Ishikawa (cell line): ENCODE measurements at regions not wholly inside any gene's neighbourhood (a gene's known extent, or its start where the extent isn't known, plus 50 kb on each side); places are given as distances from the start of the nearest gene placed in this dataset.

Source experiments
- CEBPB ChIP-seq: IDR thresholded peaks from 2 replicates; pipeline ENCODE4 v1.6.1; 2012
- CREB1 ChIP-seq: IDR thresholded peaks from 2 replicates; pipeline ENCODE4 v1.6.1; 2012; ENCODE audit warnings: low read depth
- EGR1 ChIP-seq: IDR thresholded peaks from 2 replicates; pipeline ENCODE4 v1.6.1; 2012
- EP300 ChIP-seq: IDR thresholded peaks from 2 replicates; pipeline ENCODE4 v1.6.1; 2012; ENCODE audit warnings: borderline replicate concordance
- FOXM1 ChIP-seq: IDR thresholded peaks from 2 replicates; pipeline ENCODE4 v1.6.1; 2012; ENCODE audit warnings: low read depth, borderline replicate concordance
- MAX ChIP-seq: IDR thresholded peaks from 2 replicates; pipeline ENCODE4 v1.6.1; 2012
- NFIC ChIP-seq: IDR thresholded peaks from 2 replicates; pipeline ENCODE4 v1.6.1; 2012
- RAD21 ChIP-seq: IDR thresholded peaks from 2 replicates; pipeline ENCODE4 v1.6.1; 2012; ENCODE audit warnings: low read depth
- REST ChIP-seq: IDR thresholded peaks from 2 replicates; pipeline ENCODE4 v1.6.1; 2012; ENCODE audit warnings: low read depth, mild to moderate bottlenecking
- TAF1 ChIP-seq: IDR thresholded peaks from 2 replicates; pipeline ENCODE4 v1.6.1; 2012; ENCODE audit warnings: low read depth, mild to moderate bottlenecking
- TCF12 ChIP-seq: IDR thresholded peaks from 2 replicates; pipeline ENCODE4 v1.6.1; 2012; ENCODE audit warnings: low read depth
- TEAD4 ChIP-seq: IDR thresholded peaks from 2 replicates; pipeline ENCODE4 v1.6.1; 2012
- USF1 ChIP-seq: IDR thresholded peaks from 2 replicates; pipeline ENCODE4 v1.6.1; 2012
- YY1 ChIP-seq: IDR thresholded peaks from 2 replicates; pipeline ENCODE4 v1.6.1; 2012; ENCODE audit warnings: low read depth
- ZBTB7A ChIP-seq: IDR thresholded peaks from 2 replicates; pipeline ENCODE4 v1.6.1; 2012; ENCODE audit warnings: low read depth

- TF ChIP-seq ZBTB7A (0 out of 2 replicates have a peak, but pooled peaks have one; percentile 20), YY1 (no peak; the same call in 1 of the 2 replicates), TCF12 (peak; percentile 62), CEBPB (no peak), REST (no peak), TEAD4 (peak; percentile 89), RAD21 (no peak), EP300 (peak; percentile 75), MAX (peak; percentile 72), USF1 (no peak), NFIC (peak; percentile 58), CREB1 (no peak), TAF1 (no peak), FOXM1 (peak; percentile 47; the same call in 1 of the 2 replicates)
Observed at GRCh38 chr7:47724335-47724982, 142.5 kb upstream of the TNS3 start.

GRCh38 chr7:47722126-47722525 is 140.2 kb upstream of the TNS3 start:
- TF ChIP-seq RAD21 (no peak), YY1 (no peak), REST (no peak), CREB1 (no peak), EGR1 (no peak), TCF12 (no peak), MAX (no peak), CEBPB (no peak), ZBTB7A (no peak), EP300 (no peak), TEAD4 (no peak), NFIC (no peak), USF1 (no peak)

GRCh38 chr7:47721670-47722069 is 139.8 kb upstream of the TNS3 start:
- peak; percentile 19; the same call in 1 of the 2 replicates for TF ChIP-seq RAD21
- no peak for TF ChIP-seq MAX

GRCh38 chr7:47720907-47721244 is 139.0 kb upstream of the TNS3 start:
- TF ChIP-seq RAD21 (no peak), YY1 (no peak), EGR1 (no peak), TEAD4 (no peak), EP300 (no peak), TAF1 (no peak), TCF12 (no peak), ZBTB7A (no peak), FOXM1 (no peak), MAX (no peak), USF1 (no peak), NFIC (no peak), CEBPB (no peak), CREB1 (no peak), REST (no peak)
